ENCODE measurements at regions not wholly inside any gene's neighbourhood (a gene's known extent, or its start where the extent isn't known, plus 50 kb on each side); places are given as distances from the start of the nearest gene placed in this dataset.

DNA sequence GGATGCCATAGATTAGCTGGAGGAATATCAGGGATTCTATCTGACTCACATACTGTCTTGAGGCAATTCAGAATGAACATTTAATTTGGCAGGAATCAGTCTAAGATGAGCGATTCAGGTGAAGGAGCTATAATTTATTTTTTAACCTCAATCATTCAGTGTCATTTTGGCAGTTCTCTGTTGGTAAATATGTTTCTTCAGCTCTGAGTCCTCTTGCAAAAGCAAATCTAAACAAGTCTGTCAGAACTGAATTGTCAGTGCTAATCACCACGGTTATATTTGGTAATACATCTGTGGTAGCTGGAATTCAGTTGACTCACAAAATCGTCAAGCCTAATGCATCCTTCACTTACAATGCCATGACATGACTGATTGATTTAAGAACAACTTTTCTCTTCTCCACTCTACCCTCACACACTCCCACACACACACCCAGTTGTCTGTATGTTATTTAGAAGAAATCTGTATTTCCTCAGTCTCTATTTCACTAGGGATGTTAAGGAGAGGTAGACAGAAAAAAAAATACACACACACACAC lies 516.6 kb upstream of the NXPH2 start:
- TF ChIP-seq, protein P1, sequence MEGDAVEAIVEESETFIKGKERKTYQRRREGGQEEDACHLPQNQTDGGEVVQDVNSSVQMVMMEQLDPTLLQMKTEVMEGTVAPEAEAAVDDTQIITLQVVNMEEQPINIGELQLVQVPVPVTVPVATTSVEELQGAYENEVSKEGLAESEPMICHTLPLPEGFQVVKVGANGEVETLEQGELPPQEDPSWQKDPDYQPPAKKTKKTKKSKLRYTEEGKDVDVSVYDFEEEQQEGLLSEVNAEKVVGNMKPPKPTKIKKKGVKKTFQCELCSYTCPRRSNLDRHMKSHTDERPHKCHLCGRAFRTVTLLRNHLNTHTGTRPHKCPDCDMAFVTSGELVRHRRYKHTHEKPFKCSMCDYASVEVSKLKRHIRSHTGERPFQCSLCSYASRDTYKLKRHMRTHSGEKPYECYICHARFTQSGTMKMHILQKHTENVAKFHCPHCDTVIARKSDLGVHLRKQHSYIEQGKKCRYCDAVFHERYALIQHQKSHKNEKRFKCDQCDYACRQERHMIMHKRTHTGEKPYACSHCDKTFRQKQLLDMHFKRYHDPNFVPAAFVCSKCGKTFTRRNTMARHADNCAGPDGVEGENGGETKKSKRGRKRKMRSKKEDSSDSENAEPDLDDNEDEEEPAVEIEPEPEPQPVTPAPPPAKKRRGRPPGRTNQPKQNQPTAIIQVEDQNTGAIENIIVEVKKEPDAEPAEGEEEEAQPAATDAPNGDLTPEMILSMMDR (IDR thresholded peaks at IDR 0.05), result no peak
- TF ChIP-seq POLR2AphosphoS5 (IDR thresholded peaks at IDR 0.05), result no peak

Data from gastroesophageal sphincter (tissue), 3 donors.